Right renal pelvis (tissue), 4 donors: ENCODE measurements at regions not wholly inside any gene's neighbourhood (a gene's known extent, or its start where the extent isn't known, plus 50 kb on each side); places are given as distances from the start of the nearest gene placed in this dataset.

Source experiments
- DNase-seq, 4 donors: peaks; one replicate each; pipeline ENCODE4 v3.0.0-alpha.2; 2013; ENCODE audit warnings: low read depth in 4 of 4, low spot score in 3 of 4, missing footprints in 1 of 4

- DNase-seq = peak in 1 of 4 donors; percentile 20
Observed at GRCh38 chr20:48571949-48572847, 255.6 kb downstream of the PREX1 start.

GRCh38 chr20:48569679-48570078 is 258.1 kb downstream of the PREX1 start:
- no peak for DNase-seq

GRCh38 chr20:48568520-48568919 is 259.3 kb downstream of the PREX1 start:
- DNase-seq = no peak

- no peak for DNase-seq
Observed at GRCh38 chr20:48567145-48567544, 260.7 kb downstream of the PREX1 start.

GRCh38 chr20:48564982-48565539 is 262.7 kb downstream of the PREX1 start:
- DNase-seq = no peak

GRCh38 chr20:48563191-48563870 is 264.5 kb downstream of the PREX1 start:
- no peak for DNase-seq

- DNase-seq = no peak
Observed at GRCh38 chr20:48562586-48563116, 265.1 kb downstream of the PREX1 start.

GRCh38 chr20:48558906-48559305 is 268.9 kb downstream of the PREX1 start:
- DNase-seq = no peak

- DNase-seq = no peak
Observed at GRCh38 chr20:48557380-48557779, 270.4 kb downstream of the PREX1 start.

- no peak for DNase-seq
Observed at GRCh38 chr20:48556956-48557355, 270.8 kb downstream of the PREX1 start.

- no peak for DNase-seq
Observed at GRCh38 chr20:48552550-48552949, 275.2 kb downstream of the PREX1 start.

GRCh38 chr20:48550814-48551213 is 277.0 kb downstream of the PREX1 start:
- no peak for DNase-seq

- DNase-seq = no peak
Observed at GRCh38 chr20:48547664-48548063, 280.1 kb downstream of the PREX1 start.

GRCh38 chr20:48544402-48545339 is 283.1 kb downstream of the PREX1 start:
- DNase-seq = no peak

- no peak for DNase-seq
Observed at GRCh38 chr20:48541581-48542071, 286.2 kb downstream of the PREX1 start.

GRCh38 chr20:48538856-48539255 is 288.9 kb downstream of the PREX1 start:
- DNase-seq = no peak

- peak in 2 of 4 donors; percentile 23 to 28 for DNase-seq
Observed at GRCh38 chr20:48538058-48538825, 289.6 kb downstream of the PREX1 start.

GRCh38 chr20:48536206-48536605 is 291.6 kb downstream of the PREX1 start:
- no peak for DNase-seq

GRCh38 chr20:48535556-48535955 is 292.2 kb downstream of the PREX1 start:
- DNase-seq = no peak
